ENCODE measurements at regions not wholly inside any gene's neighbourhood (a gene's known extent, or its start where the extent isn't known, plus 50 kb on each side); places are given as distances from the start of the nearest gene placed in this dataset.

DNA sequence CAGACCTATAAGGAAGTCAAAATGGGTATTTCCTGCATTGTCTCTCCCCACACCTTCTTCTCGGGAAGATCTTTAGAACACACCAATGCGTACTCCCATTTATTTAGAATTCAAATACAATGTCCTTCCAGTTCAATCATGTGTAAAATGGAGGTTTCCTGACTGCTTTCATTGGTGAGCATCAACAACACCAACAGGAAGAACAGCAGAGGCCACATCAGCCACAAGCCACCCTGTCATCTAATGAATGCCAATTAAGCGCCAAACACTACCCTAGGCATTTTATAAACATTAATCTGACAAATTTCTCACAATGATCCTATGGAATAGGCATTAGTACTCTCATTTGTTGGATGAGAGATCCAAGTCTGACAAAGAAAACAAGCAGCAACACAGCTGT lies 68.4 kb upstream of the SMLR1 start:
- H3K4me2 ChIP-seq (ENCODE audit: low read length), result no peak overlapping the region
- no peaks in the 10 kb centered on the region for H3K27me3 ChIP-seq (ENCODE audit: insufficient read depth, low read depth, low read length)
- no peaks in the 10 kb centered on the region for H4K20me1 ChIP-seq (ENCODE audit: insufficient read depth)
- H3K36me3 ChIP-seq (ENCODE audit: insufficient read depth, low read length), result no peaks in the 10 kb centered on the region
- no peak overlapping the region for H3K4me3 ChIP-seq (ENCODE audit: low read length)
- TF ChIP-seq, protein P1, sequence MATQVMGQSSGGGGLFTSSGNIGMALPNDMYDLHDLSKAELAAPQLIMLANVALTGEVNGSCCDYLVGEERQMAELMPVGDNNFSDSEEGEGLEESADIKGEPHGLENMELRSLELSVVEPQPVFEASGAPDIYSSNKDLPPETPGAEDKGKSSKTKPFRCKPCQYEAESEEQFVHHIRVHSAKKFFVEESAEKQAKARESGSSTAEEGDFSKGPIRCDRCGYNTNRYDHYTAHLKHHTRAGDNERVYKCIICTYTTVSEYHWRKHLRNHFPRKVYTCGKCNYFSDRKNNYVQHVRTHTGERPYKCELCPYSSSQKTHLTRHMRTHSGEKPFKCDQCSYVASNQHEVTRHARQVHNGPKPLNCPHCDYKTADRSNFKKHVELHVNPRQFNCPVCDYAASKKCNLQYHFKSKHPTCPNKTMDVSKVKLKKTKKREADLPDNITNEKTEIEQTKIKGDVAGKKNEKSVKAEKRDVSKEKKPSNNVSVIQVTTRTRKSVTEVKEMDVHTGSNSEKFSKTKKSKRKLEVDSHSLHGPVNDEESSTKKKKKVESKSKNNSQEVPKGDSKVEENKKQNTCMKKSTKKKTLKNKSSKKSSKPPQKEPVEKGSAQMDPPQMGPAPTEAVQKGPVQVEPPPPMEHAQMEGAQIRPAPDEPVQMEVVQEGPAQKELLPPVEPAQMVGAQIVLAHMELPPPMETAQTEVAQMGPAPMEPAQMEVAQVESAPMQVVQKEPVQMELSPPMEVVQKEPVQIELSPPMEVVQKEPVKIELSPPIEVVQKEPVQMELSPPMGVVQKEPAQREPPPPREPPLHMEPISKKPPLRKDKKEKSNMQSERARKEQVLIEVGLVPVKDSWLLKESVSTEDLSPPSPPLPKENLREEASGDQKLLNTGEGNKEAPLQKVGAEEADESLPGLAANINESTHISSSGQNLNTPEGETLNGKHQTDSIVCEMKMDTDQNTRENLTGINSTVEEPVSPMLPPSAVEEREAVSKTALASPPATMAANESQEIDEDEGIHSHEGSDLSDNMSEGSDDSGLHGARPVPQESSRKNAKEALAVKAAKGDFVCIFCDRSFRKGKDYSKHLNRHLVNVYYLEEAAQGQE (IDR thresholded peaks at IDR 0.05; ENCODE audit: borderline replicate concordance), result no peak
- TF ChIP-seq MXI1 (conservative IDR thresholded peaks at IDR 0.05; ENCODE audit: poor library complexity, severe bottlenecking), result no peak
- no peaks in the 10 kb centered on the region for H3F3A ChIP-seq (ENCODE audit: insufficient read depth, low read length, poor library complexity, severe bottlenecking)
- H3K9me2 ChIP-seq (ENCODE audit: insufficient read depth, low read length), result no peaks in the 10 kb centered on the region
- no peak overlapping the region for H3K27ac ChIP-seq (ENCODE audit: low read length)
- no peaks in the 10 kb centered on the region for H3K9me3 ChIP-seq (ENCODE audit: low read length)
- no peak overlapping the region for H2AFZ ChIP-seq (ENCODE audit: low read depth, low read length)
- H3K9ac ChIP-seq (ENCODE audit: low read length), result no peak overlapping the region
- no peaks in the 10 kb centered on the region for H3K79me2 ChIP-seq (replicated peaks; ENCODE audit: insufficient read depth, low read length)

DNA sequence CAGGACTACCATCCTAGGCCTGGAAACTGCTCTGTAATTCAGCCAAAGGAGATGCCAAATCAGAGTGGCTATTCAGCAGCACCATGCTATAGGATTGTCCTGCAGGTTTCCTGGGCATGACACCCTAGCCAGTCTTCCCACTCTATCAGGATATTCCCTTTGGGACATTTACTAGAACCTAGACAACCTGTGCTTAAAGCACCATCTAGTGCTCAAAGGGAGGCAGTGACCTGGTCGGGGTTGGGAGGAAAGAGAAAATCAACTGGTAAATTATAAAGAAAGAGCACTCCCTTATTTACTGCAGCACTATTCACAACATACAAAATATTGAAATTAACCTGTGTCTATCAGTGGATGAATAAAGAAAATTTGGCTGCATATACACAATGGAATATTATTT lies 67.2 kb upstream of the SMLR1 start:
- H3K27ac ChIP-seq (ENCODE audit: low read length), result no peak overlapping the region
- H3K9me2 ChIP-seq (ENCODE audit: insufficient read depth, low read length), result no peaks in the 10 kb centered on the region
- TF ChIP-seq, protein P2, sequence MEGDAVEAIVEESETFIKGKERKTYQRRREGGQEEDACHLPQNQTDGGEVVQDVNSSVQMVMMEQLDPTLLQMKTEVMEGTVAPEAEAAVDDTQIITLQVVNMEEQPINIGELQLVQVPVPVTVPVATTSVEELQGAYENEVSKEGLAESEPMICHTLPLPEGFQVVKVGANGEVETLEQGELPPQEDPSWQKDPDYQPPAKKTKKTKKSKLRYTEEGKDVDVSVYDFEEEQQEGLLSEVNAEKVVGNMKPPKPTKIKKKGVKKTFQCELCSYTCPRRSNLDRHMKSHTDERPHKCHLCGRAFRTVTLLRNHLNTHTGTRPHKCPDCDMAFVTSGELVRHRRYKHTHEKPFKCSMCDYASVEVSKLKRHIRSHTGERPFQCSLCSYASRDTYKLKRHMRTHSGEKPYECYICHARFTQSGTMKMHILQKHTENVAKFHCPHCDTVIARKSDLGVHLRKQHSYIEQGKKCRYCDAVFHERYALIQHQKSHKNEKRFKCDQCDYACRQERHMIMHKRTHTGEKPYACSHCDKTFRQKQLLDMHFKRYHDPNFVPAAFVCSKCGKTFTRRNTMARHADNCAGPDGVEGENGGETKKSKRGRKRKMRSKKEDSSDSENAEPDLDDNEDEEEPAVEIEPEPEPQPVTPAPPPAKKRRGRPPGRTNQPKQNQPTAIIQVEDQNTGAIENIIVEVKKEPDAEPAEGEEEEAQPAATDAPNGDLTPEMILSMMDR (IDR thresholded peaks at IDR 0.05; ENCODE audit: poor library complexity, severe bottlenecking), result peak; percentile 61
- TF ChIP-seq RAD21 (conservative IDR thresholded peaks at IDR 0.05), result peak; percentile 72
- TF ChIP-seq, protein P1 (IDR thresholded peaks at IDR 0.05; ENCODE audit: borderline replicate concordance), result no peak
- TF ChIP-seq POLR2AphosphoS5 (IDR thresholded peaks at IDR 0.05), result no peak
- TF ChIP-seq SMC3 (conservative IDR thresholded peaks at IDR 0.05; ENCODE audit: poor library complexity), result peak; percentile 70
- no peak overlapping the region for H2AFZ ChIP-seq (ENCODE audit: low read depth, low read length)
- no peaks in the 10 kb centered on the region for H4K20me1 ChIP-seq (ENCODE audit: insufficient read depth)
- H3K9ac ChIP-seq (ENCODE audit: low read length), result no peak overlapping the region
- H3K27me3 ChIP-seq (ENCODE audit: insufficient read depth, low read depth, low read length), result no peaks in the 10 kb centered on the region
- H3K36me3 ChIP-seq (ENCODE audit: insufficient read depth, low read length), result no peaks in the 10 kb centered on the region
- H3F3A ChIP-seq (ENCODE audit: insufficient read depth, low read length, poor library complexity, severe bottlenecking), result no peaks in the 10 kb centered on the region
- H3K4me3 ChIP-seq (ENCODE audit: low read length), result no peak overlapping the region
- no peaks in the 10 kb centered on the region for H3K79me2 ChIP-seq (replicated peaks; ENCODE audit: insufficient read depth, low read length)
- no peaks in the 10 kb centered on the region for H3K9me3 ChIP-seq (ENCODE audit: low read length)
- H3K4me2 ChIP-seq (ENCODE audit: low read length), result no peak overlapping the region

Measured in neural cell (in vitro differentiated cells).